GM10248 (cell line): ENCODE measurements at regions not wholly inside any gene's neighbourhood (a gene's known extent, or its start where the extent isn't known, plus 50 kb on each side); places are given as distances from the start of the nearest gene placed in this dataset.

Experiments
- CTCF ChIA-PET: fragments of 300-600 bp; sonication (Branson Sonifier 250); formaldehyde crosslinking; extraction: SDS; loops from one replicate; lab custom pipeline; 2021; ENCODE audit warnings: antibody characterized with exemption; lab: Yijun Ruan, JAX
- POLR2A ChIA-PET: fragments of 350-650 bp; sonication (Branson Sonifier 250); formaldehyde crosslinking; extraction: SDS; loops from one replicate; lab custom pipeline; 2020; ENCODE audit warnings: antibody characterized with exemption; lab: Yijun Ruan, JAX
- DNase-seq: peaks from one replicate; pipeline ENCODE4 v3.0.0; 2012; ENCODE audit errors: extremely low spot score
- TF ChIP-seq, protein P1 (sequence below): IDR thresholded peaks from 2 replicates; pipeline ENCODE4 v1.5.1; 2012; ENCODE audit warnings: mild to moderate bottlenecking, low read depth; ENCODE audit errors: extremely low read depth, missing control alignments, control extremely low read depth

DNA sequence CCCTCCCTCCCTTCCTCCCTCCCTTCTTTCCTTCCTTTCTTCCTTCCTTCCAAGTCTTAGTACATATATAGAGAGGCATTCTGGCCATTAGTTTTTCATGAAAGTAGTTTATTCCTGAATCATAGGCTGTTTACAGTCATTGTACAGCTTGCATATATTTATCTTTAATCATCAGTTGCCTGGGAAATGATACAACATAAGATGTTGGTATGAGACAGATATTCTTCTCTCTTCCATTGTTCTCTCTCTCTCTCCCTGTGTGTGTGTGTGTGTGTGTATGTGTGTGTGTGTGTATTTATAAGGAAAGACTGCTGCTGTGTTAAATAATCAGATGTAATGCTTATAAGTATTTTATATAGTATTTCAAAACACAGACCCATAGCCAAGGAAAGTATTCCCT, 289.8 kb upstream of the UBE2E3 start:
- ChIA-PET CTCF (no interaction called here), POLR2A (no interaction called here)
- no peak for DNase-seq
- TF ChIP-seq, protein P1, sequence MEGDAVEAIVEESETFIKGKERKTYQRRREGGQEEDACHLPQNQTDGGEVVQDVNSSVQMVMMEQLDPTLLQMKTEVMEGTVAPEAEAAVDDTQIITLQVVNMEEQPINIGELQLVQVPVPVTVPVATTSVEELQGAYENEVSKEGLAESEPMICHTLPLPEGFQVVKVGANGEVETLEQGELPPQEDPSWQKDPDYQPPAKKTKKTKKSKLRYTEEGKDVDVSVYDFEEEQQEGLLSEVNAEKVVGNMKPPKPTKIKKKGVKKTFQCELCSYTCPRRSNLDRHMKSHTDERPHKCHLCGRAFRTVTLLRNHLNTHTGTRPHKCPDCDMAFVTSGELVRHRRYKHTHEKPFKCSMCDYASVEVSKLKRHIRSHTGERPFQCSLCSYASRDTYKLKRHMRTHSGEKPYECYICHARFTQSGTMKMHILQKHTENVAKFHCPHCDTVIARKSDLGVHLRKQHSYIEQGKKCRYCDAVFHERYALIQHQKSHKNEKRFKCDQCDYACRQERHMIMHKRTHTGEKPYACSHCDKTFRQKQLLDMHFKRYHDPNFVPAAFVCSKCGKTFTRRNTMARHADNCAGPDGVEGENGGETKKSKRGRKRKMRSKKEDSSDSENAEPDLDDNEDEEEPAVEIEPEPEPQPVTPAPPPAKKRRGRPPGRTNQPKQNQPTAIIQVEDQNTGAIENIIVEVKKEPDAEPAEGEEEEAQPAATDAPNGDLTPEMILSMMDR, result no peak

DNA sequence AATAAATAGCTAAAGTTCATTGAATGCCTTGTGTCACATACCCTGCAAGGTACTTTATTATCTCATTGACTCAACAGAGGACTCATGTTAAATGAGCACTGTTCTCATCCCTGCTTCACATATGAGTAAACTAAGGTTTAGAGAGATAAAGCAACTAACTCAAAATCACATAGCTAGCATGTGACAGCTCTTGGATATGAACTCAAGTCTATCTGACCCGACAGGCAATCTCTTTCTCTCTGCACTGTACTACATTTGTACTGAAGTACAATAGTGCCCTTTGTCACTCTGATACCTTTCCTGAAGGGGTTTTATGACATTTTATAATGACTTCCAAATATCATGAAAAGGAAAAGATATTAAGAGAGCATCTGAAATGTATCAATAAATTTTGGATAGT, 297.5 kb upstream of the UBE2E3 start:
- ChIA-PET CTCF (no interaction called here), POLR2A (no interaction called here)
- TF ChIP-seq, protein P1, result no peak
- no peak for DNase-seq

DNA sequence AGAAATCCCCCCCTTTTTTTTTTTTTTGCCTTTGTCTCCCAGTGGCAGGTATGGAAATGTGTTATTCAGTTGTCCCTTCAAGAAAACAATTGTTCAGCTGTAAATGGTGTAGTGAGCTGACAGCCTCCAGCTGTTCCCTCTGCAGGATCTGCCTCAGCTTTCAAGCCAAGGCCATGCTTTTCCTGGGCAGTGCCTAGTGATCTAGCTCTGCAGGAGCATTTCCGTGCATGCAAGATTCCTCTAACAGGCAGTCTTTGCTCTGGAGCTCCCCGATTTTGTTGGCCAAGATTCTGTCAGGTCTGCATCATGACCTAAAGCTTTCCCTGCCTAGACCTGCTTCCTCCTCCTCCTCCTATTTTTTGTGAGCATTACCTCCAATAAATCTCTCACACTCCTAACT, 300.7 kb upstream of the UBE2E3 start:
- ChIA-PET POLR2A (no interaction called here), CTCF (no interaction called here)
- no peak for DNase-seq
- TF ChIP-seq, protein P1, result no peak

DNA sequence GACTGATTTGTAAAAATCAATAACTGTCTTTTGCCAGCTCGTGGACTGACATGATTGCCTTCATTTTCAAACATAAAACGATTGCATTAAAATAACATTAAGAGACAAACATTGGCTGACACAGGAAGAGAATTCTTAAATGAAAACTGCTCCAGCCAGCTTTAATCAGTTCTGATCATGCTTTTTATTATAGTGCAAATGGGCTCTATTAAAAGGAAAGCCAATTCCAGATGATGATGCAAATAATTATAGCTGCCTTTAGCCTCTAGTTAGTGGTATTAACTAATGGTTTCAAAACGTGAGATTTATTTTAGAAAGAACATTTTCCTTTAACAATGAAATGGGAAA, 301.8 kb upstream of the UBE2E3 start:
- CTCF ChIA-PET, result interaction anchor here (0.8 to 3.0 kb wide), 3 partner anchors 9 to 32 kb away, joined by 3 to 8 read pairs (median 4); no protein-coding TSS in a partner anchor
- POLR2A ChIA-PET, result no interaction called here
- TF ChIP-seq, protein P1, result no peak

DNA sequence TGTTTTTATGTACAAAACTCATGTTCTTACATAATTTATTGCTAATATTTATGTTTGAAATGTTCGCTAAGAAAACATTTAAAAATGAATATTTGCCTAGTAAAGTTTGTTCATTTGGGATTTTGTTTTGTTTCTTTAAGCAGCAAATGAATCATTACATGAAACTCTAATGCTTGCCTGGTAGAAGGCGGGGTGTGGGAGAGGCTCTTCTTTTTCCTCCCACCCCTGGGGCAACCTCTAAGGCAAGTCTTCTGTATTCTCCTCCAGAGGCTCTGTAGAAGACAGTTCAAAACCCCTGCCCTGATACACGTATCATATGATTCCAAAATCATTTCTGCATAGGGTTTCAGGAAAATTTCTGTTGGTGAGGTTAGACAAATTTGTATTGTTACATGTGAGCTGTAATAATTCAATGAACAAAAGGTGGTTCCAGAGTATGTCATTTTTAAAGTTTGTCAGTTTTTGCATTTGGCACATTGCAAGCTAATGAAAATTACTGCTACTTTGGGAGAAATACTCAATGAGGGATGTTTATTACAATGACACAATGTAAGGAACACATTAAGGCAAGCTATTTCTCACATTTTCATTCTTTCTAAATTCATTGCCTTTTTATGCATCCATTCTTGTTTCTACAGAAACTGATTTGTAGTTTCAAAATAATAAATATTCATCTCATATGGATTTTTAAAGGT, 302.3 kb upstream of the UBE2E3 start:
- TF ChIP-seq, protein P1, result no peak
- DNase-seq, result no peak
- ChIA-PET CTCF (interaction anchor here (0.8 to 3.0 kb wide), 3 partner anchors 10 to 33 kb away, joined by 3 to 8 read pairs (median 4); no protein-coding TSS in a partner anchor), POLR2A (no interaction called here)

More for the DNA sequence above, 301.8 kb upstream of the UBE2E3 start:
- no peak for DNase-seq

DNA sequence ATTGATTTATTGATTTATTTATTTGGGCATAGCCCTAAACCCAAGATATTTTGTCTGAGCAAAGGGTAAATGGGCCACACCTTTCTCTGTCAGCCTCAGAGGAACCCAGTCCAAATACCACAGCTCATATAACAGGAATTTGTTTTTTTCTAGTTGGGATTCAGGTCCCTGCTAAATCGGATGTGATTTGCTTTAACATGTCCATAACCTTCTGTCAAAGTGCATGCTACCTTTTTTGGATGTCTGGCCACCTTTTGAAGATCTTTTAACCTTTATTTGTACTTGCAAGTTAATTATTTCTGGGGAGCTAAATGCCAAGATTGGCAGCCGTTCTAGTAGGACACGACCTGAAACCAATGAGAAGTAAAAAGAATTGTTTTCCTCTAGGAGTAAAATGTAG, 303.2 kb upstream of the UBE2E3 start:
- POLR2A ChIA-PET, result no interaction called here
- TF ChIP-seq, protein P1, result no peak
- CTCF ChIA-PET, result interaction anchor here (3.0 kb wide), 1 partner anchor 11 kb away, joined by 8 read pairs; no protein-coding TSS in a partner anchor
- DNase-seq, result no peak
